ENCODE measurements at regions not wholly inside any gene's neighbourhood (a gene's known extent, or its start where the extent isn't known, plus 50 kb on each side); places are given as distances from the start of the nearest gene placed in this dataset.

GRCh38 chr1:22285549-22286396 lies 142.9 kb upstream of the WNT4 start:
- DNase-seq (ENCODE audit: low read depth in 2 of 2), result no peak

DNA sequence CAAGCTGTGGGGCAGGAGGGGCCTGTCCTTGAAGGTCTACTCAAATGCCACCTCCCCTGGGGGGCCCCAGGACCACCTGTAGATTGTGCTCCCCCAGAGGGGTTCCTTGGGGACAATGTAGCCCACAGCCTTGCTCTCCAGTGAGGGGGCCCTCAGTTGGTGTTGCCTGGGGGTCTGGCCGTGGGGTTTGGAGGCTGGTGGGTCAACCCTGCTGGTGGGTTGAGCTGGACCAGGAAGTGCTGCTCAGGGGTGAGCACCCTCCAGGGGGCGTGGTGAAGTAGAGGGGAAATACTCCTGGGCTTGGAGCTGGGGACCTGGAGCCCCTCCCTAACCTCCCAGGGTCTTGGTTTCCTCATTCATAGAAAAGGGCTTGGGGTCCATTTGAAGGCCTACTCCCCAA lies 143.6 kb upstream of the WNT4 start:
- no peak for DNase-seq (ENCODE audit: low read depth in 2 of 2)

DNA sequence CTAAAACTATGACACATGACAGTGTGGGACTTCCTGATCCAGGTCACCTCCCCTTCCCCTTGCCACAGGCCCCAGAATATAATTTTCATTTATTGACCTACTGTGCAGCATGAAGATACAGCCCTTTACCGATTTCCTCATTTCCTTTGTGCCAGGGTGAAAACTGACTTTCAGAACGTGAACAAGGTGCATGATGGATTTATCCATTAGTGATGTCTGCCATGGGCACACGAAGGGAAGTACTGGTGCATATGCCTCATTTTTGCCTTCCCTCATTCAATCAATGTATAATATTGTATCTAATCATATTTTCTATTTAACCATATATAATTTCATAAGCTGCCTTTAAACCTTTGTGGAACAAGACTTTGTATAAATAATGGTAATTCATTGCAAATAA lies 144.4 kb upstream of the WNT4 start:
- DNase-seq (ENCODE audit: low read depth in 2 of 2), result no peak

DNA sequence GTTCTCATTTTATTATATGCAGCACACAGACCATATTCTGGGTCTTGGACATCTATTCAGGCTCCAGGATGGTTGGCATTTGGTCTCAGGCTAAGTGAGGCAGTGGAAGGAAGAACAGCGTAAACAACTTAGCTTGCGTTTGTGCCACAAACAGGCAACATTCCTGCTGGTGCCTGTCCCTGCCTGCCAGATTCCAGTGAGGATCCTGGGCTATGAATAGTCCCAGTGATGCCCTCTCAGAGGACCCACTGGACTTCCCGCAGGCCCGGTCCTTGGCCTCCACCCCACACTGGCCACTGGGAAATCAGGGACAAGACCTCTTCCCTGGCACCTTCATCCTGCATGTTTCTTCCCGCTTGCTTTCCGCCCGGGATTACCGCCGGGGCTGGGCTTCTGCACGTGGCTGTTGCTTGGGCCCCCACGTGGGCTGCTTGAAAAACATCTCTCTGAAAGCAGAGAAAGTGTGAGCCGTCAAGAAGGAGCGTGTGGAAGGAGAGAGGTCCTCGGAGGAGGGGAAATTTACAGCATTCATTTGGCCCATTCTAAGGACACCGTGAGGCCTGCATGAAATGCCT lies 145.1 kb upstream of the WNT4 start:
- DNase-seq (ENCODE audit: low read depth in 2 of 2), result no peak

DNA sequence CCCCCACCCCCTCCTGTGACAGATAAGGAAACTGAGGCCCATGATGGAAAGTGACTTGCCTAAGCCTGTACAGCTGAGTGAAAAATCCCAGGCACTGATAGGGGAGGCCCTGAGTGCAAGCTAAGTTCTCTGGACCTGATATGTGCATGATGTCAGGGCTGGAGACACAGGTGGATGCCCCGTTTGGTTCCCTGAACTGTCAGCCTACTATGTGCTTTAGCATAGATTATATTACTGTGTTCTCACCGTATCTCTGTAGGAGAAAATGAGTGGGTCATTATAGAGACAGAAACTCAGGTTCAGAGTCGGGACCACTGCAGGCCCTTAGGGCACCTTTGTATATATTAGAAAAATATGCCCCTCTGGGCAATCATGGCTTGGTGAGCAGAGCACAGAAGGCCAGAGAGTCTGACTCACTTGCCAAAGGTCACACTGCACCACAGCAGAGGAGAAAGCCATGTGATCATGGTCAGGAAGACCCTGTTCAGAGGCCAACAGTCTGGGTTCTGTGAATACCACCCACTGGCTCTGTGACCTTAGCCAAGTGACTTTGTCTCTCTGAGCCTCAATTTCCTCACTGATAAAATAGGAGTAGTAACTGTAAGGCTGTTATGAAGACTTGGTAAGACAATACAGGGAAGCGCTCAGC lies 145.8 kb upstream of the WNT4 start:
- no peak for DNase-seq (ENCODE audit: low read depth in 2 of 2)

DNA sequence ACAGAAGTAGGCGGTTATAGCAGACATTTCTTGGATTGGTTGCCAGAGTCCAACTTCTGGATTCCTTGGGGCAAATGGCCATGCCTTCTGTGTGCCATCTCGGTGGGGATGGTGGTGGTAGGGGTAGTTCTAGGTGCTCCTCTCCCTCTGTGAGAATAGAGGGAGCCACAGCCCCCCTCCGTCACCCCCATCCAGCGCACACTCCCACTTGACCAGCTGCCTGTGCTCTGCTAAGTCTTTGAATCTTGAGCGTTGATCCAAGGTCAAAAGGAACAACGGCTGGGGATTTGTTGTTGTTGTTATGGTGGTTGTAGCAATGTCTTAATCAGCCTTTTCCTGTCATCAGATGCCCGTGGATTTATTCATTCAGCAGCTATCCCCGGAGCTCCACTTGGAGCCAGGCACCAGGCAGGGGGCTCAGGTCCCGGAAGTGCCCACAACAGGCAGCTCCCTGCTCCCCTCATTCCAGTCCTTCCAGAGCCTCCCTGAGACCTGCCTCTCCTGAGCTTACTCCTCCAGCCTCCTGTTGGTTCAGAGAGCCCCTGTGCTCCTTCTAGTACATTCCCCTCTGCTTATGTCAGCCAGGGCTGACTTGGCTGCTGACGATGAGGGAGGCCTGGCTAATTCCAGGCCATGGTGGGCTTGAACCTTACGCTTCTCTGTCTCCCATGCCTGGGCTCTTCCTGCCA lies 146.6 kb upstream of the WNT4 start:
- DNase-seq (ENCODE audit: low read depth in 2 of 2), result no peak

DNA sequence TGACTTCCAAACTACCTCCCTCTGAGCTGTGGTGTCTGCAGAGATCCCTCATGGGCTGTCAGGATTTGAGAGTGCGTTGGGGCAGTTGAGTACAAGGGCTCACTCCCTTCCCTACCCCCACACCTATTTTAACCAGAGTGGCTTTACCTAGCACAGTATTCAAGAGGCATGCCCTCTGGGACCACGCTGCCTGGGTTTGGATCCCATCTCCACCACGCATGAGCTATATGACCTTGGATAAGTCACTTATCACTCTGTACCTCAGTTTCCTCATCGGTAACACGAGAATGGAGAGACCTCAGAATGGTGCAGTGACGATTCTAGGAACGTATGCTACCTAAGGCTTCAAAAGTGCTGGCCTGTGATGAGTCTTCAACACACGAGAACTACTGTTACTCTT lies 147.3 kb upstream of the WNT4 start:
- DNase-seq (ENCODE audit: low read depth in 2 of 2), result no peak

DNA sequence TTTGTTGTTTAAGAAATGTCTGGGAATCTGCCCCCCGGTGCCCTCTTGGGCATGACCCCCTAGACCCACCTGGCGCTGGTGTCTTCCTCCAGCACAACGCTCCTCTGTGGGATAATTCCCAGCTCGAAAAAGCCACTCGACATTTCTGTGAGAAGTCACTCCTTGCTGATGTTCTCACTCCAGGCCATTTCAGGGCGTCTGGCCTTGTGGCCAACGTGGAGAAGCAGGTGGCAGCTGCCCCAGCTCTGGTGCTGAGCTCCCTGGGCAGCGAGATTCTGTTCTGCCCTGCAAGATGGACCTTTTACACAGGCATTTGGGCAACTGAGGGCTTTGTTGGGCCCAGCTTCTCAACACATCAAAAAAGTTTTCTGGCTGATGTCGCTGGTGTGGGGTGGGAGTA lies 147.7 kb upstream of the WNT4 start:
- no peak for DNase-seq (ENCODE audit: low read depth in 2 of 2)

DNA sequence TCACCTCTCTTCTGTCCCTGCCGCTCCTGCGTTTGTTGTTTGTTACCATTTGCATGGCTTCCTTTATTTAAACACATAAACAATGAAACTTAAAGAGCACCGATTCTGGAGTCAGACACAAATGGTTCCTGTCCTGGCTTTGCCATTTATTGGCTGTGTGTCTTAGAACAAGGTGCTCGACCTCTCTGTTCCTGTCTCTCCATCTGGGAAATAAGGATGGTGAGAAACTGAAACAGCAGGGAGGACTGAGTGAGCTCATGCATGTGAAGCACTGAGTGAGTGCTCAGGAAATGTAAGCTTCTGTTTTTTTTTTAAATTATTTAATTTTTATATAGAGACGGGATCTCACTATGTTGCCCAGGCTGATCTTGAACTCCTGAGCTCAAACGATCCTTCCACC lies 148.2 kb upstream of the WNT4 start:
- no peak for DNase-seq (ENCODE audit: low read depth in 2 of 2)

- no peak for DNase-seq (ENCODE audit: low read depth in 2 of 2)
These were observed 148.6 kb upstream of the WNT4 start for GRCh38 chr1:22291494-22291893.

GRCh38 chr1:22292011-22292788 lies 149.3 kb upstream of the WNT4 start:
- DNase-seq (ENCODE audit: low read depth in 2 of 2), result no peak

GRCh38 chr1:22295396-22295795 lies 152.5 kb upstream of the WNT4 start:
- DNase-seq (ENCODE audit: low read depth in 2 of 2), result no peak

GRCh38 chr1:22295856-22296255 lies 153.0 kb upstream of the WNT4 start:
- DNase-seq (ENCODE audit: low read depth in 2 of 2), result no peak

- DNase-seq (ENCODE audit: low read depth in 2 of 2), result no peak
These were observed 154.0 kb upstream of the WNT4 start for GRCh38 chr1:22296701-22297591.

- DNase-seq (ENCODE audit: low read depth in 2 of 2), result no peak
These were observed 153.7 kb upstream of the ZBTB40 start for GRCh38 chr1:22297999-22298398.

DNA sequence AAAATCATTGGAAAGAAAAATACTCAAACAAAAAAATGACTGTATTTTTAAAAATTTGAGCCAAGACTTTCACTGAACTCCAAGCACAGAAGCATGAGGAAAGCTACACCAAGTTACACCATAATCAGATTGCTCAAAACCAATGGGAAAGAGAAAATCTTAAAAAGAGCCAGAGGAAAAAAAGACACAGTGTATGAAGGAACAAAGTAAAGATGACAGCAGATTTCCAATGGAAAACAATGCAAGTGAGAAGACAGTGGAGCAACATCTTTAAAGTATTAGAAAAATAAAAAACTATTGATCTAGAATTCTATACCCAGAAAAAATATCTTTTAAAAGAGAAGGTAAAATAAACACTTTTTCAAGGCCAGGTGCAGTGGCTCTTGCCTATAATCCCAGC lies 147.8 kb upstream of the ZBTB40 start:
- DNase-seq (ENCODE audit: low read depth in 2 of 2), result no peak

DNA sequence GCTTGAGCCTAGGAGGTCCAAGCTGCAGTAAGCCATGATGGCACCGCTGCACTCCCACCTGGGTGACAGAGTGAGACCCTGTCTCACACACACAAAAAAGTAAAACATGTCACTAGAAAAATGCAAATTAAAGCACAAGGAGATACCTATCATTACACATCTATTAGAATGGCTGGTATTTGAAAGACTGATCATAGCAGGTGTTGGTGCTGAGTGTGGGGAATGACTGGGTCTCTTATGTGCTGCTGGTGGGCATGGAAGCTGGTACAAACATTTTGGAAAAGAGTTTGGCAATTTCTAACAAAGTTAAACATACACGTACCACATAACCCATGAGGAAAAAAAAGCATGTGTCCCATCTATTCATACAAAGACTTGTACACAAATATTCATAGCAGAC lies 142.1 kb upstream of the ZBTB40 start:
- no peak for DNase-seq (ENCODE audit: low read depth in 2 of 2)

DNA sequence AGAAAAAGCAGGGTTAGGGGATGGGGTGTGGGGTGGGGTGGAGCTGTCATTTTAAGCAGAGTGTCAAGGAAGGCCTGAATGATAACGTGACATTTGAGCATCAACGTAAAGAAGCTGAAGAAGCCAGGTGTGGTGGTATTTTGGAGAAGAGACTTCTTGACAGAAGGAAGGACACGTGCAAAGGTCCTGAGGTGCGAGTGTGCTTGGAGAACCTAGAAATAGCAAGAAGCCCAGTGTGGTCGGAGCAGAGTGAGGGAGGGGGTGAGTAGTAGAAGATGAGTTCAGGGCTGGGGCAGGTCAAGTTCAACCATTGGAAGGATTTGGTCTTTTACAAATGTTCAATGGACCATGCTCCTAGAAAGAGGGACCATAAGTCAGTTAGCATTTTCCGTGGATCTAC lies 140.2 kb upstream of the ZBTB40 start:
- DNase-seq (ENCODE audit: low read depth in 2 of 2), result no peak

GRCh38 chr1:22313321-22313720 lies 138.3 kb upstream of the ZBTB40 start:
- no peak for DNase-seq (ENCODE audit: low read depth in 2 of 2)

DNA sequence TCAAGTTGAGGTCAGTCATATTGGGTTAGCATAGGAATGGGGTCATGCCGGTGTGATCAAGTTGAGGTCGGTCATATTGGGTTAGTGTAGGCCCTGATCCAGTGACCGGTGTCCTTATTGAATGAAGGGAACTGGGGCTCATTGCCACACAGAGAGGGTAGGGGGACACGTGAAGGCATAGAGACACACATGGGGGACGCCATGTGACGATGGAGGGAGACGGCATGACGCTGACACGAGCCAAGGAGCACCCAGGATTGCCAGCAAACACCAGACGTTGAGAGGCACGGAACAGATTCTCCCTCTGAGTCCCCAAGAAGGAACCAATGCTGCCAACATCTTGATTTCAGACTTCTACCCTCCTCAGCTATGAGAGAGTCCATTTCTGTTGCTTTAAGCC lies 136.9 kb upstream of the ZBTB40 start:
- no peak for DNase-seq (ENCODE audit: low read depth in 2 of 2)

Data from stimulated activated CD4-positive, alpha-beta T cell treated with anti-CD3 and anti-CD28 coated beads, Interleukin-12 subunit alpha, Interleukin-12 subunit beta, amount 100 ng/mL, for 24 hours (primary cell).